ENCODE measurements at regions not wholly inside any gene's neighbourhood (a gene's known extent, or its start where the extent isn't known, plus 50 kb on each side); places are given as distances from the start of the nearest gene placed in this dataset.

- no peak for DNase-seq (ENCODE audit: low spot score)
Observed at GRCh38 chr15:59794229-59794886, 105.2 kb upstream of the BNIP2 start.

More at GRCh38 chr15:59794229-59794886, 105.2 kb upstream of the BNIP2 start:
- Histone ChIP-seq H3K79me2 (ENCODE audit: insufficient read depth, low read length) (no peaks in the 10 kb centered on the region), H3K9ac (ENCODE audit: insufficient read depth, low read depth, low read length) (no peak overlapping the region), H3K4me2 (ENCODE audit: low read depth, low read length) (no peak overlapping the region), H4K20me1 (ENCODE audit: insufficient read depth, low read length) (no peaks in the 10 kb centered on the region), H2AFZ (ENCODE audit: low read length) (no peak overlapping the region), H3K27ac (ENCODE audit: extremely low read length, insufficient read depth, low read length) (no peak overlapping the region), H3K27me3 (ENCODE audit: control insufficient read depth in 1 of 2, insufficient read depth in 2 of 2, low read length in 2 of 2) (peaks cover 0 to 9% of the 10 kb centered on the region in 2 experiments; a peak in 1 of 5 replicates), H3K4me3 (replicated peaks in 1 of 3; ENCODE audit: insufficient read depth in 1 of 3, low read depth in 2 of 3, low read length in 3 of 3) (no peak overlapping the region), H3K36me3 (replicated peaks in 1 of 2; ENCODE audit: control insufficient read depth in 1 of 2, insufficient read depth in 2 of 2, low read length in 2 of 2) (no peaks in the 10 kb centered on the region), H3K9me3 (ENCODE audit: low read length) (no peaks in the 10 kb centered on the region), H3K4me1 (ENCODE audit: insufficient read depth, low read length) (no peaks in the 10 kb centered on the region)
- in situ Hi-C loops (cut with HindIII; ENCODE audit: extremely low pct_ligation_motif_present, low pct_unique_long_range_greater_than_20kb) (no loop called here), intact Hi-C loops (cut with micrococcal nuclease; ENCODE audit: unreplicated experiment) (no loop called here)
- ATAC-seq: no peak
- TF ChIP-seq RAD21 (CRISPR knock-in tag; IDR thresholded peaks at IDR 0.05) (no peak), BRCA1 (CRISPR knock-in tag; IDR thresholded peaks at IDR 0.05) (no peak), ARID3A (IDR thresholded peaks at IDR 0.05; ENCODE audit: low read depth, low read length) (no peak), KLF11 (CRISPR knock-in tag; IDR thresholded peaks at IDR 0.05) (no peak), HHEX (CRISPR knock-in tag; IDR thresholded peaks at IDR 0.05) (no peak), ZNF18 (CRISPR knock-in tag; IDR thresholded peaks at IDR 0.05; ENCODE audit: insufficient replicate concordance) (no peak)
- no TSS peak for BruUV-seq (replicated peaks)
- 5% methylated on average over 7 of the region's 7 CpGs for WGBS (ENCODE audit: low lambda C conversion rate)
- ChIA-PET POLR2A (no interaction called here), CTCF (ENCODE audit: low intra/inter-chr PET ratio, low total read pairs) (no interaction called here)
- no peak for FAIRE-seq
